NOMO-1 treated with DMSO at 0.1 percent for 48 hours (cell line): ENCODE measurements at regions not wholly inside any gene's neighbourhood (a gene's known extent, or its start where the extent isn't known, plus 50 kb on each side); places are given as distances from the start of the nearest gene placed in this dataset.
"Not testable (repeated sequence)": the region's sequence is repeated elsewhere in the genome, so short reads cannot be mapped to it uniquely, and the experiment has no call there.

Source experiments
- DNase-seq: peaks from one replicate; lab custom pipeline; 2025; ENCODE audit not compliant: unreplicated experiment; lab: John Stamatoyannopoulos, UW

DNA sequence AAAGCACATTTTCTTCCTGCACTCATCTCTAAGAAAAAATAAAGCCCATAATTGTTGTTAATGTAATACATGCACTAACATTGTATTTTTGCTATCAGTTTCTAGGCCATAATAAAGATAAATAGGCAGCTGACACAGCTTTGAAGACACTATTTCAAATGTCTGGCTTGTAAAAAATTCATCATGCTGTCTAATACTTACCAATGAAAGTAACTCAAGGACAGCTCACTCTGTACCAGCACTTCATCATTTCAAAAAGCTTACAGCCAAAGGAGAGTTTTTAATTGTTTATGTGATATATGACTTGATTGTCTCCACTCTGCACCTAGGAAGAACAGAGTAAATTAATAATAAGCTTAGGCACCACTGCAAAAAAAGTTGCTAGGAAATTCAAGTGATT lies 1423.3 kb upstream of the PCDH20 start:
- DNase-seq, result no peak

DNA sequence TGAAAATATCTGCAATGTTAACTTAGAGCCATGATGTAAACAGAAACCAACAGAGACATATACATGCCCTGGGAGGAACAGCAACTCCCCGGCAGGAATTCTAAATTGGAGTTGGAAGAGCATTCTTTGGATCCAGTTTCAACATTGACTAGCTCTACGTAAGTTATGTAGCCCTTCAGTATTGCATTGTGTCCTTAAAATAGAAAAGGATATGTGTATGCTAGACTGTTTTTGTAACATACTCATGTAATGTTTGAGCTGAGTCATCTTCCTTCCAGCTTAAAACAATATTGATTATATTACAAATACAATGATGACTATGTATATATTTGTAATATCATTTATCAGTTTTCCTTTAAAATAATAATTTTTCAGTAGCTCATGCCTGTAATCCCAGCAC lies 1422.2 kb upstream of the PCDH20 start:
- DNase-seq, result no peak

DNA sequence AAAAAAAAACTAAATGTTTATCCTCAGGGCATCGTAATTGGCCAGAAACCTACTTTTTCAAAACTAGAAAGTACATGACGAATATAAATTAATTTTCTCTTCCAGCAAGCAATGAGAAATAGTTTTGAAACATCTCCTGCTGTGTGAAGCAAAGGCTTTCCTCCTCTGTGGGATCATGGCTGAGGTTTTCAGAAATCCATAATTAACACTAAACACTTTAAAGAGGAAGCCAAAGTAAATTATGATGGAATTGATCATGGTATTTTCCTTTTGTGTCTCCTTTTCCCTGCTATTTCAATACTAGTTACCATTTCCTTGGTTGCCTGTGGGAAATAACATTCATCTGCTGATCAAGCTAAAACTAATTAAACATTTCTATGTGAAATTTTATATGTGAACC lies 1413.8 kb upstream of the PCDH20 start:
- DNase-seq, result no peak

DNA sequence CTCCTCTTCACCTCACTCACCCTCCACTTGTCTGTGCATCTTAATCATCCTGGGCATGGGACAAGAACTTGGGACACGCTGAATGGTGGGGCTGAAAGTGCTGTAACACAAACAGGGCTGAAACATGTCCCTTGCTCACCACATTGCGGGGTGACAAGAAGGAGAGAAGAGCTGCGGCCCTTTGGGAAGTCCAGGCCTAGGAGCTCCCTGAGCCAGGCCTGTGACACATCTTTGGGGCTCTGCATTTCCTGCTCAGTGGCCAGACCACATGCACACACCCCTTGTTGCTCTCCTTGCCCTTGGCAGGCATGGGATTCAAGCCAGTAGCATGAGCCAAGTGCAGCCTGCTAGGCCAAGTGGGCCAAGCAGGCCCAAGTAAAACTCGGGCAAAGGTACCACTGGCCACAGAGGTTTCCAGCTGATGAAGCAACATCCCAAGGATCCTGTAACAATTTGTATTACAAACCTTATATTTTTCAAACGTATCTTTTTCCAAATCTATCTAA lies 1384.3 kb upstream of the PCDH20 start:
- DNase-seq, result no peak

DNA sequence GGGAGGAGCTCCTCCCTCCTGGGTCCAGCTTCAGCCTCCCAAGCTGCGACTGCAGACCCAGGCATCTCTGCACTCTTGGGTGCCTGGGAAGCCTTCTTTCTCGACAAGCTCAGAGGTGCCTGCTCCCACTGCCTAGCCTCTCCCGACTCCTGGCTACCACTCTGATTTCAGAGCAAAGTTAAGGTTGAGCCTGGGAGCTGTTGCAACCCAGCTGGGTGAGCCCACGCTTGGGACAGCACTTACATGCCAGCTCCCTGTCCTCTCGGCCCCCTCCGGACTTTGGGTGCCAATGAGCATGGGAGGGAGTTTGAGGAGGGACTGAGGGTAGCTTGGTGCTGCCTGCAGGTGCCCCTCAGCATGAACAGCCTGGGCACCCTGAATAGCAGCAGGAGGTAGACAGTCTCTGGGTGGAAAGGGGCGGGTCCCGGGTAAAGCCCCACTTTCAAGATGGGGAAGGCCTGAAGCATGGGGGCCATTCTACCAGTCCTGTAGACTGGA lies 1383.4 kb upstream of the PCDH20 start:
- DNase-seq, result no peak

DNA sequence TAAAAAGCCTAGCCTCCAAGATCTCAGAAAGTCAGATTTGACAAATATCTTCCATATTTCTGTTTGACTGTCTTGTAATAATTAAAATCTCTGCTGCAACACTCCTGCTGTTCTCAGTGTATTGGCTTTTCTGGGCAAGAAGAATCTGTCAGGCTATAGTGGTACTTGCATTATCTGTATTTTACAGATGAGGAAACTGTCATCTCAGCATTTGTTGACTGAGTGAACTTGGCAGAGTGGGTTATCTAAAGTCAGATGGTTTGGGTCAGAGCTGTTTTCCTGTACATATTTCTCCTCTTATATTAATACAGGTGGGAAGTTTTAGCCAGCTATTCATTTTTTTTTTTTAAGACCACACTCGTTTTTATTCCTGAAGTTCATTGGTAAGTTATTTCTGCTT lies 1378.2 kb upstream of the PCDH20 start:
- no peak for DNase-seq

DNA sequence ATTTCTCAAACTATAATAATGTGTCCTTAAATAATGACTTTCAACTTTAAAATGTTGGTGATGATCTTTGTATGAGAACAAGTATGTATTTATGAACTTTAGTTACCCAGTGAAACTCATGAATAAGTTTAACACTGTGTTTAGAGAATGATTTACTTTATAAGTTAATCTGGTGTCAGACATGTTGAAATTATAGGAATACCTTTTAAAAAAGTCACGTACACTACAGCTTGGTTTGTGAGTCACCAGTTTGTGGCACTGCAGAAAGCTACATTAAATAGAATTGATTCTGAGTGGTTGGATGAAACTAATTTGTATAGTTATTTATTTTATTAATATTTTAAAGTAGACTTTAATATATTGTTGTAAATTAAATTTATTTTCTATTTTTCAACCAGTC lies 1366.2 kb upstream of the PCDH20 start:
- DNase-seq, result no peak

DNA sequence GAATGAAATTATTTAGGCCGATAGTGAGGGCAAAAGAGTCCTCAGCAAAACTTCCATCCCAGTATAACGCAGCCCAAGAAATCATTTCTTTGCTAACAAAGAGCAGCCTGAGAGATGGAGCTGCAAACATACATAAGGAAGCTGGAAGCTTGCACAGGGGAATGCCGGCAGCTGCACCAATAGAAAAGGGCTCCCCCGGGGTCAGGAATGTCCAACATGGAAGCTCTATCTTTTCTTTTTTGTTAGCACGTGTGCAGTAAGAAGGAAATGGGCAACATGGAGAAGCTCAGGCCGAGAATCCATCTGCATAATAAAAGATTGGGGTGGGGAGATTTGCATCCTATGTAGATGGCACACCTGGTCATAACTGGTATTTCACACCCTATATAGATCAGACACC lies 1363.5 kb upstream of the PCDH20 start:
- DNase-seq, result no peak

DNA sequence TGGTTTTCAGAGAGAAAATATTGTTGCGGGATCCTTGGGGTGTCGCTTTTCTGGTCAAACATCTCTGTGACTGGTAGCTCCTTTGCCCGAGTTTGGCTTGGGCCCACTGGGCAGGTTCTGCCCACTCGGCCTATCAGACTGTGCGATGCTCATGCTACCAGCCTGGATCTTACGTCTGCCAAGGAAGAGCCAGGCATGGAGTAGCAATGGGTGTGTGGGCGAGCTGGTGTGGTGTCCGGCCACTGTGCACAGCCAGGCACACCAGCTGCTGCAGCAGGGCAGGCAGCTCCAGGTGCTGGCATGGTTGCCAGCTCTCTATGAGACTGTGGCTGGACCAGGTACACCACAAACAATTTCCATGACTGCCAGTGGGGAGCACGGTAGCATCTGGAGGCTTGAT lies 1351.8 kb upstream of the PCDH20 start:
- DNase-seq, result no peak

DNA sequence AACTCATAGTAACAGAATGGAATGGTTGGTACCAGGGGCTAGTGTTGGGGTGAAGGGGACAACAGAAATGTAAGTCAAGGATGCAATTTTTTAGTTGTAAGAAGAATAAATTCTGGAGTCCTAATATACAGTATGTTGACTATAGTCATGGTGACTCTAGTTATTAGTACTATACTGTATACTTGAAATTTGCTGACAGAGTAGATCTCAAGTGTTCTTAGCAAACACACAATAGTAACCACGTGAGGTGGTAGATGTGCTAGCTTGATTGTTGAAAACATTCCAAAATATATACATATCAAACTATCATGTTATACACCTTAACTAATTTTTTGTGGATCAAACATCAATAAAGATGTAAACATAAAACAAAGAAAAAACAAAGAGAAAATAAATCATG lies 1345.1 kb upstream of the PCDH20 start:
- no peak for DNase-seq

DNA sequence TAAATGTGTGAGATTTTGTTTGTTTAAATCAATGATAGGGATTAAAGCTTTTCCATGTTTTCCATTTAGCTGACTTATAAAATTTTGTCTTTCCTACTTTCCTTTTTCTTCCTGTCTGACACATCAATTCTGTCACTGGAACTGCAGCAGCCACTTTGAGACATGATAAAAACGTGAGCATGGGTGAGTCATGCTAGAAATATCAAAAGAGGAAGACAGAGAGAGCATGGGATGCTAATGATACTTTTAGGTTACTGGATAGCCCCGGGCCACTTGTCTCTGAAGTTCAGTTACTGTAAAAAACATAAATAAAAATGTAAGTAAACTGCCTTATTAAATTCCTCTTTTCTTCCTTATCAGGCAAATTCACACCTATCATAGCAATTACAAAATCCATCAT lies 1332.0 kb upstream of the PCDH20 start:
- DNase-seq, result no peak

DNA sequence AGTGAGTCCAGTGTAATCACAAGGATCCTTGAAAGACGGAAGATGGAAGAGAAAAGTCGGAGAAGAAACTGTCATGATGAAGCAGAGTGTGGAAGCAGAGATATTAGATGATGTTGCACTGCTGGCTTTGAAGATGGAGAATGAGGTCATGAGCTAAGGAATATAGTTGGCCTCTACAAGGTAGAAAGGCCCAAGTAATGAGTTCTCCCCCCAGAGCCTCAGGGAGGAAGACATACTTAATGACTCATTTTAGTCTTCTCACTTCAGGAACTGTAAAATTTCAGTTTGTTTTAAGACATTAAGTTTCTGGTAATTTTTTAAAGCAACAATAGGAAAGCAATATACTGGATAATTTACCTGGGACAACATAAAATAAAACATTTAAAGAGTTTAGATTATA lies 1331.5 kb upstream of the PCDH20 start:
- DNase-seq, result no peak

DNA sequence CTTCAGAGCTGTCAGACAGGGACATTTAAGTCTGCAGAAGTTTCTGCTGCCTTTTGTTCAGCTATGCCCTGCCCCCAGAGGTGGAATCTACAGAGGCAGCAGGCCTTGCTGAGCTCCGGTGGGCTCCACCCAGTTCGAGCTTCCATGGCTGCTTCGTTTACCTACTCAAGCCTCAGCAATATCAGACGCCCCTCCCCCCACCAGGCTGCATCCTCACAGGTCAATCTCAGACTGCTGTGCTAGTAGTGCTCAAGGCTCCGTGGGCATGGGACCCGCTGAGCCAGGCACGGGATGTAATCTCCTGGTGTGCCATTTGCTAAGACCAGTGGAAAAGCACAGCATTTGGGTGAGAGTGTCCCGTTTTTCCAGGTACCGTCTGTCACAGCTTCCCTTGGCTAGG lies 1314.1 kb upstream of the PCDH20 start:
- DNase-seq, result not testable (repeated sequence)

DNA sequence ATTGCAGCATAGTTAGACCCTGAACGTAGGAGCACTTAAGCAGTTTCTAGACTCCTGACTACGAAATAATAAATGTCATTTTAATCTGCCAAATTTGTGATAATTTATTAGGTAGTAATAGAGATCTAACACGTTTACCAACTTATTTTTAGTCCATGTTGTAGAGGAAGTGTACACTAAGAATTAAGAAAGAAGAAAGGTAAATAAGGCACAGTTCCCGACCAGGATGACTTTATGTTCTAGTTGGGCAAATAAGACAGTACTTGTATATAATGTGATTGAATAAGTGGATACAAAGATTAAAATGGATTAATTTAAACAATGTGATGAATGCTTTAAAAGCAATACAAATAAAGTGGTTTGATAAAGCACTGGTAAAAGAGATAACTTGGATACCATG lies 1306.2 kb upstream of the PCDH20 start:
- DNase-seq, result no peak

DNA sequence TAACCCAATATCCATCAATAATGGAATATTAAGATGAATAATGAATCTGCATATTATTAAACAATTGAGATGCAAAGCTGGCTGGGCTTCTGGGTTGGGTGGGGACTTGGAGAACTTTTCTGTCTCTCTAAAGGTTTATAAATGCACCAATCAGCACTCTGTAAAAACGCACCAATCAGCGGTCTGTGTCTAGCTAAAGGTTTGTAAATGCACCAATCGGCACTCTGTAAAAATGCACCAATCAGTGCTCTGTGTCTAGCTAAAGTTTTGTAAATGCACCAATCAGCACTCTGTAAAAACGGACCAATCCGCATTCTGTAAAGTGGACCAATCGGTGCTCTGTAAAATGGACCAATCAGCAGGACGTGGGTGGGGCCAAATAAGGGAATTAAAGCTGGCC lies 1296.3 kb upstream of the PCDH20 start:
- DNase-seq, result not testable (repeated sequence)

DNA sequence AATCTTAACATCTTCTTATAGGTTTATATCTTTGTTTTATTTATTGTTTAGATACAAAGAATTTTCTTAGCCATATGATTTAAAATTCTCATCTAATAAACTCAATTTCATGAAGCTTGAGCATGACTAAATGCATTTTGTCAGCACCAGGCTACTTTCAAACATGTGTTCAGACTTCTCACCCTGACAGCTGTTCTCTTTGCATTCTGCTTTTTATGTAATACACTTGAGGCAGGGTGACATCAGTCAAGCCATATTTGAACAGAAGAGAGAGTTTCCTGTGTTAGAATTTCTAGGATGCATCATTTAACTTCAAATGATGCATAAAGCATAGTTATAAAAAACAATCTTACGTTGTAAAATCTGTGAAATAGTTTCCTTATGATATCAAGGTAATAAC lies 1295.1 kb upstream of the PCDH20 start:
- no peak for DNase-seq

DNA sequence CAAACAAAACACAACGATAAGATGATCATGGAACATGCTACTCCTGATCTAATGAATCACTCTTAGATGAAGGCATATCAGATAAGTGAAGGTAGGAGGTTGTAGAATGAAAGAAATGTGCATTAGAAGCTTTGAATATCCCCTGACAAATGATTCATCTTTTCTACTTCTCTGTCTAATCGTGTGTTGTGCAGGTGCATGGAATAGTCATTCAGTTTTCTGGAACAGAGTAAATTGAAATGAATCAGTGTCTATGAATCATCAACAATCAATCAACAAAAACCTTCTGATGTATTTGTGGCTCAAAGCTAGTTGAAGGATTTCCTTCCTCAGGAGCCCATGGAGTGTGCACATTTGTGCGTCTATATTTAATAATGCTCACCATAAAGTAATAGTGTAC lies 1290.4 kb upstream of the PCDH20 start:
- no peak for DNase-seq

DNA sequence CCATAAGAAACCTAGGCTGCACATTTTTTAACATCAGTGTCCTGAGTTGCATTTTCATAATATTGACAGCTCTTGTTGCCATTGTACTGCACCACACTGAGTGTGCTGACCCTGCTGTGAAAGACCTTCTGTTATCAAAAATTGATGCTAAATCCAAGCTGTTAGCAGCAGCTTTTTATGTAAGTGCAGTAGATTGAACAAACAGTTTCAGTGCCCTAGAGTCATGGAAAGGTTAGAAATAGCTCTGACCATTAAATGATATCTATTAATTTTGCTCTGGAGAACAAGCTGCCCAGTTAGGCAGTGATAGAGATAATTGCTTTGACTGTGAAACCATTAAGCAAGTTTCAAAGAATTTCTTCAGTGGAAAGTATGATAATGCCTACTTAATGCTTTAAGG lies 1289.2 kb upstream of the PCDH20 start:
- DNase-seq, result no peak

DNA sequence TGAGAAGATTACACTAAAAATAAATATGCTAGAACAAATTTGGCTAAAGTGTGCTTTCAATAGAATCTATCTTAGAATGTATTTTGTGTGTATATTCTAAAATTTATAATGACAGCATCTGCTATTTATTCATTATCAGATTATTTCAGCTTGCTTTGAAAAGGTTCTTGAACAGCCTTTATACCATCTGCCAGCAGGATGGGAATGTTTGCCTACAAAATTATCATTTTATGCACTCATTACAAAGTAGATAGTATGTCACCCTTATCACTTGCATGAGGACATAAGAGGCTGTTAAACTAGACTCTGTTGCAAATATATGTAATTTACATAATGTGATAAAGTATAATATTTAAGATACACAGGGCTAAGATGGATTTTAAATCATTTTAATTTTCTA lies 1286.9 kb upstream of the PCDH20 start:
- no peak for DNase-seq

DNA sequence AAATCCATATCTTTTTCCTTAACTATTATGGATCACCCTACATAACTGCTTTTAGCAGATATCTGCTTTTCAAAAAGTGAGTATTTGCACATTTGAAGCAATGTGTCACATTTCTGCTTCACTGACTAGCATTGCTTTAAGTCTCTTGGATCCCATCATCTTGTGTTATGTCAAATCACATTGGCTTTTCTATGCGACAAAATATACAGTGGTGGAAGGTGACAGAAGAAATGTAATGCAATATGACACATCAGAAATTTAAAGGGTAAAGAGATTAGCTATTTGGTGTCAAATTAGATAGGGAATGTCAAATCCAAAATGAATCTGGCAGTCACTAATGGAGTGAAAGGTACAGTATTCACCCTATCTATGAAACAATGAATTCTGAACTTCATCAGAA lies 1282.1 kb upstream of the PCDH20 start:
- no peak for DNase-seq

DNA sequence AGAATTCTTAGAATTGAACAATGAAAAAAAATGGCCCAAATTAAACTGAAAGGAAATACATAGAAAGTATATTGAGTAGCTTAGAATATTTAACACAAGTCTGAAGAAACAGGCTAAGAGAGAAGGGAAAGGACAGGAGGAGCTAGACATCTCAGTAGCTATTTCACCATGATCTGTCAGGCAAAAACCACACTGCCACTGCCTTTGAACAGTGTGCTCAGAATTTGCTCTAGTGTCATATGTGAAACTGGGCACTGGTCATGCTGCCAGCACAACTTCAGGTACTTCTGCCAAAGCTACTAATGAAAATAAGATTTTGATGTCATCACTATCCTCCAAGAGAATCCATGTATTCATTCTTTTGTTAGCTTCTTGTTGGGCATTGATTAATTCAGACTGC lies 1280.8 kb upstream of the PCDH20 start:
- no peak for DNase-seq

DNA sequence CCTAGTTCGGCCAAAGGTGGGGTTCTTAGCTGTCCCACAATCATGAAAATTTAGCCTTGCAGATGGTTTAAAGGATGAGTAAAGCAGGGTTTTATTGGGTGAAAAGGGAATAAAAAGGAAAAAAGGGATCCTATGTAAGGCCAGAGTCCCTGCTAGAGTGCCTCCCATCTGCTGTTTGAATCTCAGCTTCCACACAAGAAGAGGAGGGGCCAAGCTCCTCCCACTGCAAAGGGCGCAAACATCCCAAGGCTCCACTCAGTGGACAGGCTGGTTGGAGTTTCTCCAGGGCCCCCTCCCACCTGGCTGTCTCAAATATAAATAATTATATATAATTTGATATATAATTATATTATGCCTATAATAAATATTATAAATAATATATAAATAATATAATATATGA lies 1272.1 kb upstream of the PCDH20 start:
- no peak for DNase-seq

DNA sequence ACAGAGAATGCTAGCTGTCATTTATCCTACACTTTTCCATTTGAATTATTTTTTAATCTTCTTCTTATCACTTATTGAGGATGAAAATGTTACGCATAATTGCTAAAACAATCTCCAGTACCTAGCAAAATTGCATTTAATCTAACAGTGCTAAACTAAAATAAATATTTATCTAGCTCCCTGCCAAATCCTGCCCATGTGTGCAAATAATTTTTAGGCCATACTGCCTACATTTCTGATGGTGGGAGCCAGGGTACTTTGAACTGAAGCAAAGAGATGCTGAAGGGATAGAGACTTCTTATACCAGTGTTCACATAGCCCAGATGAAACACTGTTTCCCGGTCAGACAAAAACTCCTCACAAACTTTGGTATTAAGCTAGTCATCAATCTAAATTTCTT lies 1268.7 kb upstream of the PCDH20 start:
- DNase-seq, result no peak

DNA sequence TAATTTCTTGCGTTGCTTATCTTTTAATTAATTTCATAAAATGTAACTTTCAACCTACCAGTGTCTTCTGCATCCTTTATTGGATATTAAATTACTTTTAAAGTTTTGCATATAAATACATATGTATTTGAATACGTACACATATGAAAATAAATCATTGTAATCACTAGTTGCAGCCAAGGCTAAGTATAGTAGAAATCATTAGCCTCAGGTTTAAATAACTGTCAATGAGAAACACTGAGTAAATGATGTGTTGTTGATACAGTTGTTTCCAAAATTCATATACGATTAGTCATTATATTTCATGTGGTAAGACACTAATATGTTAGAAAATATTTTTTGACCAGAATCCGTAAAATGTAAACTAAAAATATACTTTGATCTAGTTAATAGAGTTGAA lies 1267.1 kb upstream of the PCDH20 start:
- DNase-seq, result no peak
